HG03060 (cell line): ENCODE measurements at regions not wholly inside any gene's neighbourhood (a gene's known extent, or its start where the extent isn't known, plus 50 kb on each side); places are given as distances from the start of the nearest gene placed in this dataset.

Source experiments
- ATAC-seq: cut with Tn5 transposase; IDR thresholded peaks from one replicate; pipeline ENCODE4 v1.9.1; 2021; ENCODE audit warnings: low read depth, moderate number of reproducible peaks; ENCODE audit not compliant: unreplicated experiment

DNA sequence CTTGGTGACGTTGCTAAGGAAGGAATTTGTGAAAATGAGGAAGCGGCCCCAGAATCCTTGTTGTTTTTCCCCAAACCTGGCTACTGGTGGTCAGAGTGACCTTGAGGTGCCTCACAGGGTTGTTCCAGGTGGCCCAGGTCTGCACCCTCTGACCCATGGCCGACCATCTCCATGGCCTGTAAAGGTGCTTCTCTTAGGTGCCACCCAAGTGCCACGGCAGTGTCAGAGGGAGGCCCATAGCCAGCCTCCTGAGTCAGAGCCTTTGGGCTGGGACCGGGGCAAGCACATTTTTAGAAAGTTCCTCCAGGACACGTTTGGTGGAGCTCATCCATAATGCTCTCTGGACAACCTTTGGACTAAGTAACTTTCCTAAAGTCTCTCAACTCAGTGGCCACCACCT is 83.9 kb upstream of the IRS2 start:
- ATAC-seq, result no peak

GRCh38 chr13:109869312-109870237 is 83.2 kb upstream of the IRS2 start:
- no peak for ATAC-seq

GRCh38 chr13:109868578-109869311 is 82.4 kb upstream of the IRS2 start:
- no peak for ATAC-seq

DNA sequence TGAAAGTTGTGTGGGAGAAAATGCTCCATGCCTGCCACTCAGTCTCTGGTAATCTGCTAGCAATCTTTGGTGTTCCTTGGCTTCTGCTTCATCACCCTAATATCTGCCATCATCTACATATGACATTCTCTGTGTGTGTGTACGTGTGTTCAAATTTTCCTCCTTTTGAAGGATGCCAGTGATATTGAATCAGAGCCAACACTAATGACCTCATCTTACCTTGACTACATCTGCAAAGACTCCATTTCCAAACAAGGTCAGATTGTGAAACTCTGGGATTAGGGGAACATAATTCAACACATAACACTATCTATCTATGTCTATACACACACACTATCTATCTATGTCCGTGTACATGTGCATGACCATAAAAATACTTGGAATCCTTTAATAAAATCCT is 81.4 kb upstream of the IRS2 start:
- no peak for ATAC-seq

GRCh38 chr13:109862627-109863026 is 76.2 kb upstream of the IRS2 start:
- no peak for ATAC-seq

GRCh38 chr13:109859898-109860297 is 73.5 kb upstream of the IRS2 start:
- no peak for ATAC-seq

- ATAC-seq, result no peak
Observed at GRCh38 chr13:109859216-109859835, 72.9 kb upstream of the IRS2 start.

DNA sequence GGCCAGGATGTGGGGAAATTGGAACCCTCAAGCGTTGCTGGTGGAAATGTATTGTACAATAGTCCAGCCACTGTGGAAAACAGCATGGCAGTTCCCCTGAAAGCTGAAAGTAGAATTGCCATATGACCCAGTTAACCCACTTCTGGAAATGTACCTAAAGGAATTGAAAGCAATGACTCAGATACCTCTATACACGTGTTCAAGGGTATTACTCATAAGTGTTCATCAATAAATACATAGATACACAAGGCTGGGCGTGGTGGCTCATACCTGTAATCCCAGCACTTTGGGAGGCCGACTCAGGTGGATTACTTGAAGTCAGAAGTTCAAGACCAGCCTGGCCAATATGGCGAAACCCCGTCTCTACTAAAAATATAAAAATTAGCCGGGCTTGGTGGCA is 71.9 kb upstream of the IRS2 start:
- ATAC-seq, result no peak

DNA sequence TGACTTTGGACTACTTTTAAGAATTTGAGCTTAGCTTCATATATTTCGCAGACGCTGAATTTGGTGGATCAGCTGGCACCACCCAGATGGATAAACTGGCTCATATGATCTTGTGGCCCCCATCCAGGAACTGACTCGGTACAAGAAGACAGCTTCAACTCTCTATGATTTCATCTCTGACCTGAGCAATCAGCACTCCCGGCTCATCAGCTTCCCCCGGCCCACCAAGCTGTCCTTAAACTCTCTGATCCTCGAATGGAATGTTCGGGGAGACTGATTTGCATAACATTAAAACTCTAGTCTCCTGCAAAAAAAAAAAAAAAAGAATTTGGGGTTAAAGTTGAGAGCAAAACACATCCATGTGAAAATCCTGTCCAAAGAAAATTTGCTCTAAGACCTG is 71.4 kb upstream of the IRS2 start:
- ATAC-seq, result no peak

- ATAC-seq, result no peak
Observed at GRCh38 chr13:109857325-109857724, 70.9 kb upstream of the IRS2 start.

GRCh38 chr13:109856350-109856749 is 70.0 kb upstream of the IRS2 start:
- no peak for ATAC-seq

DNA sequence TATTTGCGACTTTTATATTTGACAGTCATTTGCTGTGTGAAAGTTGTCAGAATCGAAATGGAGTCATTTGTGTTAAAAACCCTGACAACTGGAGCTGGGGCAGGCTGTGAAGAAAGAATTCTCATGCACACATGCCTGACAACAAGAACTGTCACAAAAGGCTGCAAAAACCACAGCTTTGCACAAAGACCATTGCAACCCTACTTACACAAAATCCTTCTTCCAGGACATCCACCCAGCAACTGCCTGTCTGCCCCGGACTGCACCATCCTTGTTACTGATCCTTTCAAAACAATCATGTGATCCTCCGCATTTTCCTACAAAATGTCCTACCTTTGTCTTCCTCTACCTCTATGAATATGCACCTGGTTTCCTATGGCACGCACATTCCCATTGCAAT is 66.8 kb upstream of the IRS2 start:
- no peak for ATAC-seq

DNA sequence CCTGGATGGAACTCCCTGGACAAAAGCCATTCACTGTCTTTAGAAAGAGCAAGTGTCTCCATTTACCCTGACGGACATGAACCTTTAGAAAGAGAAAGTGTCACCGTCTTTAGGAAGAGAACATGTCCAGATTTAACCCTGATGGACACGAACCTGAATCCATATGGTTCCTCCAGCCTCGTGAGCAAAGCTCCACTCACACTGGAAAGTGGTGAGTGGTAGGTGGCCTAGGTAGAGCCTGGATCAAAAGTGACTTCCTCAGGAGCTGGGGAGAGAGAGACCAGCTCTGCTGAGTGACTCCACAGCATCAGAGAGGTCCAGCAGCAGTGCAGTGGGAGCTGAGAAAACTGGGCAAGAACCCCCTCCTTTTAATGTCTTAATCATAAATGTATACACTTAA is 59.8 kb upstream of the IRS2 start:
- no peak for ATAC-seq

DNA sequence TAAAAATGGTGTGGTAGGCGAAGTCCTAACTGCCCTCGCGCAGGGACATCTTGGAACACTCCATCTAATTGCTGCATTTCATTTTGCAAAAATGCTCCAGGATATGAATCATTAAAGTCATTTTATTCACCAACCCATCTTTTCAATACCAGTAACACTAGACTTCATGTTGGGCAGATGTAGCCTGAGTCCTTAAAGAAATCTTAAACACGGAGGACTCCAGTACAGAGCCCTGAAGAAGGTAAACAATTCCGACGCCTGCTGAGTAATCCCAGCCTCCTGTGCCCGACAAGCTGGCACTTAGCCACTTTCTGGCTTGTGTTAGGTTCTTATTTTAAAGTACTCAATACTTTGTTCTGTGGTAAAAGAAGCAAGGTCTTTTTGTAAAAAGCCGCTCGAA is 58.0 kb upstream of the IRS2 start:
- ATAC-seq, result no peak

DNA sequence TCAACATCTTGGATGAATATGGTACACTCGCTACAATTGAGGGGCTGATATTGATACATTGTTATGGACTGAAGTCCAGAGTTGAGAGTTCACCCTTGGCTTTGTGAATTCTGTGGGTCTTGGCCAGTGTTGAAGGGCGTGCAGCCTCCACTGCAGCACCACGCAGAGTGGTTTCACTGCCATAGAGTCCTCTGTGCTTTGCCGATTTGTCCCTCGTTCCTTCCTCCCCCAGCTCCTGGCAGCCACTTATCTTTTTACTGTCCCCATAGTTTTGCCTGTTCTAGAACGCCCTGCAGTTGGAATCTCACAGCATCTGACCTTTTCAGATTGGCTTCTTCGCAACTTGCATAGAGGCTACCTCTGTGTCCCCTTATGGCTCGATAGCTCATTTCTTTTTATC is 57.3 kb upstream of the IRS2 start:
- ATAC-seq, result no peak

- ATAC-seq, result no peak
Observed at GRCh38 chr13:109842212-109842920, 56.0 kb upstream of the IRS2 start.

- no peak for ATAC-seq
Observed at GRCh38 chr13:109840893-109841287, 54.5 kb upstream of the IRS2 start.

DNA sequence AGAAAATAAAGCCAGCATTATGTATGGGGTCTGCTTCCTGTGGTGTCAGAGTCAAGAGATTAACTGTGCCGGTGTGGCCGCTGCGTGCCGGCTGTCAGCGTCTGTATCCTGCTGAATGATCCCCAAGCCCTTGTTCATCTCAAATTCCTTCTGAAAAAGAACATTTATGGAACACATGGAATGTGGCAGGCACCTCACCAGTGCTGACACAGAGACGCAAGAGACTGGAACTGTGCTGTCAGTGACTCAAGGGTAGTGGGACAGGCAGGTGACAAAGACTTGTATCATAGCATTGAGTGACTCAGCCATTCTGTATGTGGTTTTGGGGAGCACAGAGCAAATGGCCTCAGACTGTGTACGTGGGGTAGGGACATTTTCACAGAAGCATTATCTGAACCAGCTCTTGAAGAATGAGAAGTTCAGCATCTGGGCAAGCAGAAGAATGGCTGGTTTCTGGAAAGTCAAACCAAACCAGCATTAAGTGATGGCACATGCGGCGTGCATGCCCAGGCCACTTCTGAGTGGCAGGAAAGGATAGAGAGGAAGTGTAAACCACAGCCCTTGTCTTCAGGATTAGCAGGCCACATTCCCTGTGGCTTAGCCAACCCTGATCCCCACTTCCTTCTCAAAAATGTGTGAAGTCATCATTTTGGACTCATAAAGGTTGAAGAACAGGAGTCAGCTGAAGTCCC is 54.0 kb upstream of the IRS2 start:
- no peak for ATAC-seq

GRCh38 chr13:109836629-109837607 is 50.5 kb upstream of the IRS2 start:
- ATAC-seq, result peak; percentile 50
